ENCODE measurements at regions not wholly inside any gene's neighbourhood (a gene's known extent, or its start where the extent isn't known, plus 50 kb on each side); places are given as distances from the start of the nearest gene placed in this dataset.

DNA sequence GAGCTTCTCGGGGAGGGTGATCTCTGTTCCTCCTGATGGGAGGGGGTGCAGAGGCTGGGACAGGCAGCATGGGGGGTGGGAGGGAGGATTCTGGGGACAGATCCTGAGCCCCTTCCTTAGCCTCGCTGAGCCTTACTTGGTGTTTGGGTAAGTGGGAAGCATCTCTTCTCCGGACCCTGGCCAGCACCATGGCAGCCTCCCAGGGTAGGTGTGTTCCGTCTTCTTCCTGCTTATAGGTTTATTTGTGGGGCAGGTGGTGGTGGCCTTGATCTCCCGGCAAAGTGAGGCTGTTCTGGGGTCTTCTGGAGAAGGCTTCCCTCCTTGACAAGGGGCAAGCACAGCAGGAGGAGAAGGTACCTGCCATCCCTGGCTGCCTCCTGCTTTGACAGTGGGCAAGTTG is 226.9 kb downstream of the GLRX3 start:
- POLR2A ChIA-PET (ENCODE audit: partially characterized antibody) = no interaction called here
- Mint-ChIP-seq H3K9me3 (peaks cover 0 to 11% (median 0%) of the 10 kb centered on the region in 8 donors), H3K27me3 (peaks cover 0 to 3% of the 10 kb centered on the region in 2 donors), H3K27ac (no peak overlapping the region), H3K4me3 (no peak overlapping the region), H3K4me1 (no peaks in the 10 kb centered on the region), H3K36me3 (no peaks in the 10 kb centered on the region)
- H3K4me3 ChIP-seq (ENCODE audit: low read length in 2 of 2) = no peak overlapping the region
- intact Hi-C loops (cut with micrococcal nuclease) = no loop called here
- CTCF ChIA-PET (ENCODE audit: partially characterized antibody) = no interaction called here
- H3K9me3 ChIP-seq (ENCODE audit: control insufficient read depth in 1 of 2, low read length in 2 of 2) = no peaks in the 10 kb centered on the region
- no peaks in the 10 kb centered on the region for H3K27me3 ChIP-seq (ENCODE audit: insufficient read depth, low read length)
- no peaks in the 10 kb centered on the region for H3K4me1 ChIP-seq (ENCODE audit: insufficient read depth, low read length)
- H3K36me3 ChIP-seq (ENCODE audit: insufficient read depth, low read length) = no peaks in the 10 kb centered on the region
- H3K27ac ChIP-seq (ENCODE audit: low read depth, low read length) = no peak overlapping the region
- DNase-seq = no peak

- Mint-ChIP-seq H3K4me1 (no peaks in the 10 kb centered on the region), H3K27ac (no peak overlapping the region), H3K4me3 (no peak overlapping the region), H3K36me3 (no peaks in the 10 kb centered on the region), H3K9me3 (peaks cover 0 to 12% (median 0%) of the 10 kb centered on the region in 8 donors), H3K27me3 (peaks cover 0 to 3% of the 10 kb centered on the region in 2 donors)
- ChIA-PET POLR2A (ENCODE audit: partially characterized antibody) (no interaction called here), CTCF (ENCODE audit: partially characterized antibody) (no interaction called here)
- Histone ChIP-seq H3K9me3 (ENCODE audit: control insufficient read depth in 1 of 2, low read length in 2 of 2) (no peaks in the 10 kb centered on the region), H3K36me3 (ENCODE audit: insufficient read depth, low read length) (no peaks in the 10 kb centered on the region), H3K27ac (ENCODE audit: low read depth, low read length) (no peak overlapping the region), H3K4me1 (ENCODE audit: insufficient read depth, low read length) (no peaks in the 10 kb centered on the region), H3K27me3 (ENCODE audit: insufficient read depth, low read length) (no peaks in the 10 kb centered on the region), H3K4me3 (ENCODE audit: low read length in 2 of 2) (no peak overlapping the region)
- intact Hi-C loops (cut with micrococcal nuclease) = no loop called here
- no peak for DNase-seq
Measured at GRCh38 chr10:130363899-130364445, 227.8 kb downstream of the GLRX3 start.

GRCh38 chr10:130364631-130365411 is 228.6 kb downstream of the GLRX3 start:
- Histone ChIP-seq H3K9me3 (ENCODE audit: control insufficient read depth in 1 of 2, low read length in 2 of 2) (no peaks in the 10 kb centered on the region), H3K27me3 (ENCODE audit: insufficient read depth, low read length) (no peaks in the 10 kb centered on the region), H3K27ac (ENCODE audit: low read depth, low read length) (no peak overlapping the region), H3K4me3 (ENCODE audit: low read length in 2 of 2) (no peak overlapping the region), H3K36me3 (ENCODE audit: insufficient read depth, low read length) (no peaks in the 10 kb centered on the region), H3K4me1 (ENCODE audit: insufficient read depth, low read length) (no peaks in the 10 kb centered on the region)
- H3K36me3 Mint-ChIP-seq = no peaks in the 10 kb centered on the region
- intact Hi-C loops (cut with micrococcal nuclease) = no loop called here
- DNase-seq = no peak
- CTCF ChIA-PET (ENCODE audit: partially characterized antibody) = interaction anchor here (0.6 kb wide), 1 partner anchor 48 kb away, joined by 3 read pairs; no protein-coding TSS in a partner anchor
- no peak overlapping the region for H3K27ac Mint-ChIP-seq
- H3K4me3 Mint-ChIP-seq = no peak overlapping the region
- H3K9me3 Mint-ChIP-seq = peaks cover 0 to 12% (median 0%) of the 10 kb centered on the region in 8 donors
- H3K27me3 Mint-ChIP-seq = peaks cover 2 to 3% of the 10 kb centered on the region in 2 donors
- H3K4me1 Mint-ChIP-seq = no peaks in the 10 kb centered on the region
- POLR2A ChIA-PET (ENCODE audit: partially characterized antibody) = no interaction called here

DNA sequence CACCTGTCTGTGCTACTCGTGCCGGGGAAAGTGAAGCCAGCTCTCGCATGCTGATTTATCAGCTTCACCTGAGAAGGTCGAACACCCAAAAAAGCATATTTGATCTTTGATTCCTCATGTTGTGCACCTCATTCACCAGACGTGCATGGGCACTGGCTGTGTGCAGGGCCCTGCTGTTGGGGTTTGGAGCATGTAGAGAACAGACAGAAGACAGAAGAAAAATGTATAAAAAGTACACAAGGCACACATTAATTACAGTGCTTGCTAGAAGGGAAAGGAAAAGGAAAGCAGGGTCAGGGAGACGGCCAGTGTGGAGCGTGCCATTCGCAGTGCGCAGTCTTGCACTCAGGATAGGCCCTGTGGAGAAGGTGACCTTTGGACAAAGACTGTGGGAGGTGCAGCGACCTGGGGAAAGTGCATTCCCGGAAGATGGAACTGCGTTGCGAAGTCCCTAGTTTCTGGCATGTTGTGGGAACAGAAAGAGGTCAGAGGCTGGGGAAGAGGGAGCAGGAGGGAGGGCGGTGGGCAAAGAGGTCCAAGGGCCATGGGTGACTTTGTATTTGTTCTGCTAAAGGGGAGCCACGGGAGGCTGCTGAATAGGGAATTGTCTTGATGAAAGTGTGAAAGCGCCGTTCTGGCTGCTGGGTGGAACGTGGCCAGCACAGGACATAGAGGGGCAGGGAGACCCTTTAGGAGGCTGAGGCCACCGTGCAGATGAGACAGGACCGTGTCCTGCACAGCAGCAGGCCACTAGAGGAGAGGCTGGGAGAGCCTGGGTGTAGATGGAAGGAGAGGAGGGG is 232.8 kb downstream of the GLRX3 start:
- peaks cover 0 to 4% (median 0%) of the 10 kb centered on the region in 8 donors for H3K9me3 Mint-ChIP-seq
- peaks cover 2 to 3% of the 10 kb centered on the region in 2 donors for H3K27me3 Mint-ChIP-seq
- no peaks in the 10 kb centered on the region for H3K4me1 Mint-ChIP-seq
- no peaks in the 10 kb centered on the region for H3K4me1 ChIP-seq (ENCODE audit: insufficient read depth, low read length)
- DNase-seq = no peak
- H3K4me3 ChIP-seq (ENCODE audit: low read length in 2 of 2) = no peak overlapping the region
- H3K27ac ChIP-seq (ENCODE audit: low read depth, low read length) = no peak overlapping the region
- CTCF ChIA-PET (ENCODE audit: partially characterized antibody) = no interaction called here
- no peaks in the 10 kb centered on the region for H3K36me3 Mint-ChIP-seq
- intact Hi-C loops (cut with micrococcal nuclease) = no loop called here
- H3K27ac Mint-ChIP-seq = no peak overlapping the region
- no peaks in the 10 kb centered on the region for H3K9me3 ChIP-seq (ENCODE audit: control insufficient read depth in 1 of 2, low read length in 2 of 2)
- no peaks in the 10 kb centered on the region for H3K36me3 ChIP-seq (ENCODE audit: insufficient read depth, low read length)
- H3K27me3 ChIP-seq (ENCODE audit: insufficient read depth, low read length) = no peaks in the 10 kb centered on the region
- no peak overlapping the region for H3K4me3 Mint-ChIP-seq
- POLR2A ChIA-PET (ENCODE audit: partially characterized antibody) = no interaction called here

GRCh38 chr10:130369645-130370381 is 233.6 kb downstream of the GLRX3 start:
- Mint-ChIP-seq H3K4me3 (no peak overlapping the region), H3K9me3 (peaks cover 0 to 8% (median 0%) of the 10 kb centered on the region in 8 donors), H3K27me3 (peaks cover 0 to 2% of the 10 kb centered on the region in 2 donors), H3K4me1 (no peaks in the 10 kb centered on the region), H3K27ac (no peak overlapping the region), H3K36me3 (no peaks in the 10 kb centered on the region)
- POLR2A ChIA-PET (ENCODE audit: partially characterized antibody) = no interaction called here
- no peaks in the 10 kb centered on the region for H3K36me3 ChIP-seq (ENCODE audit: insufficient read depth, low read length)
- H3K27me3 ChIP-seq (ENCODE audit: insufficient read depth, low read length) = no peaks in the 10 kb centered on the region
- H3K27ac ChIP-seq (ENCODE audit: low read depth, low read length) = no peak overlapping the region
- CTCF ChIA-PET (ENCODE audit: partially characterized antibody) = no interaction called here
- DNase-seq = no peak
- intact Hi-C loops (cut with micrococcal nuclease) = no loop called here
- no peak overlapping the region for H3K4me3 ChIP-seq (ENCODE audit: low read length in 2 of 2)
- no peaks in the 10 kb centered on the region for H3K4me1 ChIP-seq (ENCODE audit: insufficient read depth, low read length)
- no peaks in the 10 kb centered on the region for H3K9me3 ChIP-seq (ENCODE audit: control insufficient read depth in 1 of 2, low read length in 2 of 2)

DNA sequence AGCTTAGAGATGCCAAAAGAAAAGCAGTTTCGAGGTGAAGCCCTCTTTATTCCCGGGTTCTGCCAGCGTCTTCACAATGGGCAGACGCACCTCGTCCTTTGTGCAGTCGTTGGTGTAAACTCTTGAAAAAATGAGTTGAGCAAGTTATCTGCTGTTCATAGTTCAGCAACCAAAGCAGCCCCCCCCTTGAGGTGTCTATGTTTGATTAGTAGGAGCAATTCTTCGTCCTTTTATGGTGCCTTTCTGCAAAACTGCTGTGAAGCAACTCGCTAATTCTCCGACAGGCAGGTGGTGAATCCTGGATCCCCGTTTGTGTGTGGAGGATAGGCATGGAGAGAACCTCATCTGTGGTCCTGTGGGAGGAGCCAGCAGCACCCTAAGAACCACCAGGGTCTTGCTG is 234.5 kb downstream of the GLRX3 start:
- Mint-ChIP-seq H3K4me1 (no peaks in the 10 kb centered on the region), H3K4me3 (no peak overlapping the region), H3K27ac (no peak overlapping the region), H3K36me3 (no peaks in the 10 kb centered on the region), H3K27me3 (peaks cover 0 to 2% of the 10 kb centered on the region in 2 donors), H3K9me3 (peaks cover 0 to 8% (median 0%) of the 10 kb centered on the region in 8 donors)
- no peaks in the 10 kb centered on the region for H3K27me3 ChIP-seq (ENCODE audit: insufficient read depth, low read length)
- H3K9me3 ChIP-seq (ENCODE audit: control insufficient read depth in 1 of 2, low read length in 2 of 2) = no peaks in the 10 kb centered on the region
- ChIA-PET CTCF (ENCODE audit: partially characterized antibody) (no interaction called here), POLR2A (ENCODE audit: partially characterized antibody) (no interaction called here)
- DNase-seq = no peak
- no peak overlapping the region for H3K27ac ChIP-seq (ENCODE audit: low read depth, low read length)
- intact Hi-C loops (cut with micrococcal nuclease) = no loop called here
- no peaks in the 10 kb centered on the region for H3K4me1 ChIP-seq (ENCODE audit: insufficient read depth, low read length)
- H3K36me3 ChIP-seq (ENCODE audit: insufficient read depth, low read length) = no peaks in the 10 kb centered on the region
- H3K4me3 ChIP-seq (ENCODE audit: low read length in 2 of 2) = no peak overlapping the region

DNA sequence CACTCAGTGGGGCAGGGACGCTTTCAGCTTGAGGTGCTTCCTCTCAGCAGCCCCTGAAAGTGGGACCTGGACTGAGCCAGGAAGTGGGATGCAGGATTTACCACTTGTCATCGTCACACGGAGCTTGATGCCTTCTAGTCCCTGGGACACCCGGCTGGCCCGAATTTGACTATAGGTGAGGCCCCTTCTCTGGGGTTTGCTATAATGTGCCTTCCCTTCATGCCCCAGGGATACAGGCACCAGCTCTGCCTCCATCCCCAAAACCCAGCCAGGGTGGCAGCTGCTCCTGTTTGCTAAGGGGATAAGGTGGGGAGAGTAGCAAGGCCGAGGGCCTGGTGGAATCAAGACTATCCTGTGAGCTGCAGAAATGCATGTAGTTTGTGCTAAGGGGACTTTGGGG is 235.0 kb downstream of the GLRX3 start:
- Mint-ChIP-seq H3K4me3 (no peak overlapping the region), H3K27ac (no peak overlapping the region), H3K9me3 (peaks cover 0 to 8% (median 0%) of the 10 kb centered on the region in 8 donors), H3K27me3 (peaks cover 0 to 2% of the 10 kb centered on the region in 2 donors), H3K4me1 (no peaks in the 10 kb centered on the region), H3K36me3 (no peaks in the 10 kb centered on the region)
- intact Hi-C loops (cut with micrococcal nuclease) = no loop called here
- Histone ChIP-seq H3K9me3 (ENCODE audit: control insufficient read depth in 1 of 2, low read length in 2 of 2) (no peaks in the 10 kb centered on the region), H3K4me1 (ENCODE audit: insufficient read depth, low read length) (no peaks in the 10 kb centered on the region), H3K4me3 (ENCODE audit: low read length in 2 of 2) (no peak overlapping the region), H3K36me3 (ENCODE audit: insufficient read depth, low read length) (no peaks in the 10 kb centered on the region), H3K27me3 (ENCODE audit: insufficient read depth, low read length) (no peaks in the 10 kb centered on the region), H3K27ac (ENCODE audit: low read depth, low read length) (no peak overlapping the region)
- ChIA-PET POLR2A (ENCODE audit: partially characterized antibody) (no interaction called here), CTCF (ENCODE audit: partially characterized antibody) (no interaction called here)
- DNase-seq = no peak

Measured in CD4-positive, alpha-beta memory T cell (primary cell).